ENCODE measurements at regions not wholly inside any gene's neighbourhood (a gene's known extent, or its start where the extent isn't known, plus 50 kb on each side); places are given as distances from the start of the nearest gene placed in this dataset.
"Not testable (repeated sequence)": the region's sequence is repeated elsewhere in the genome, so short reads cannot be mapped to it uniquely, and the experiment has no call there.

GRCh38 chr5:163889369-163889768, 383.9 kb downstream of the MAT2B start:
- DNase-seq = no peak

GRCh38 chr5:163890261-163890660, 384.8 kb downstream of the MAT2B start:
- no peak for DNase-seq

- no peak for DNase-seq
These were observed 387.9 kb downstream of the MAT2B start for GRCh38 chr5:163893281-163893680.

- no peak for DNase-seq
These were observed 389.2 kb downstream of the MAT2B start for GRCh38 chr5:163894645-163895044.

- DNase-seq = no peak
These were observed 393.5 kb downstream of the MAT2B start for GRCh38 chr5:163898873-163899272.

DNA sequence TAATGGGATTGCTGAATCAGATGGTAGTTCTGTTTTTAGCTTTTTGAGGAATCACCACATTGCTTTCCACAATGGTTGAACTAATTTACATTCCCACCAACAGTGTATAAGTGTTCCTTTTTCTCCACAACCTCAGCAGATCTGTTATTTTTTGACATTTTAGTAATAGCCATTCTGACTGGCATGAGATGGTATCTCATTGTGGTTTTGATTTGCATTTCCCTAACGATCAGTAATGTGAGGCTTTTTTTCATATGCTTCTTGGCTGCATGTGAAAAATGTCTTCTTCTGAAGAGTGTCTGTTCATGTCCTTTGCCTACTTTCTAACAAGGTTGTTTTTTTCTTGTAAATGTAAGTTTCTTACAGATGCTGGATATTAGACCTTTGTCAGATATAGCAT, 402.4 kb downstream of the MAT2B start:
- not testable (repeated sequence) for DNase-seq

DNA sequence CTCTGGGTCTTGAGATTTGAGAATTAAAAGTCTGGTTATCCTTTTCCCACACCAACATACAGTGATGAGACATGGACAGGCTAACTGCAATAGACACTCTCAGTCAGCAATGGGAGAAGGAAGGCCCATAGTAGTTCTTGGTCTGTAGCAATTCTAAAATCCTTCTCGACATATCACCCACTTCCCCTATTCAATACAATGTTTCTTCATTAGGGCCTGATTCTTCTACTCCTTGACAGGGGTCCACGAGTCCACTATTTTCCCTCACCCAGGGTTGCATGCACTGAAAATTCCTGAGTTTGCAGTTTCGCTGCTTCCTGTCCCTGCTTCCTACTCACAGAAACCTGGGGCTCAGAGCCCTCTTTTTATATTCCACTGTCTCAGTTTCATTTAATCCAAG, 402.8 kb downstream of the MAT2B start:
- DNase-seq = no peak

GRCh38 chr5:163910226-163910625, 404.8 kb downstream of the MAT2B start:
- no peak for DNase-seq

DNA sequence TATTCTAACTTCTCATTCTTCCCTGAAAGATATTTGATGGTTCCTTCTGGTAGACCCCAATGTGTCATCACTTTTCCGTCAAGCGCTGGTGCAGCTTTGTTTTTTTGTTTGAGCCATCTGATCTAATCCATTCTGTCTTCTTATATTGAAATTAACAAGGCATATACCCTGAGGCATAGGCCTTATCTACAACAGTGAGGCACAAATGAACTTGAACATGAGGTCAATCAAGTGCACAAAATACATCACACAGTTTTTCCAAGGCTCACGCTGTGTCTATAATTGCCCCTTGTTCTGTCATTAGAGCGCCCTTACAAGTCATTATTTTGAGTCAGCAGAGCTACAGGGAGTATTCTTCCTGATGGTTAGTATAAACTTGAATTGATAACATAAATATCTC, 406.6 kb downstream of the MAT2B start:
- no peak for DNase-seq

DNA sequence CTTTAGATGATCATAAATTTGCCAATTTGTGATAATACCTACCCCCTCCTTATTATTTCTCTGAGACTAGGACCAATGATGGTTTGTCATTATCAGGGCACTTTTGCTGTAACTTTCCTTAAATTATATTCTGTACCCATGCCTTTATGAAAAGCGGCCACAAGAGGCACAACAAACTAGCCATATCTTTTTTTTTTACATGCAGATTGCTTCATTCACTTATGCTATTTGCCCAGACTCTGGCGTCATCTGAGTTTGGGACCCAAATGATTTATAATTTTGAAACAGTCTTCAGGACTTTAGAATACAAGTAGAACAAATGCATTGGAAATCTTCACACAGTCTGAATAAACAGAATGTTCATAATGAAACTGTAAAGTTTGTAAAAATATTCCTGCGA, 408.1 kb downstream of the MAT2B start:
- DNase-seq = no peak

DNA sequence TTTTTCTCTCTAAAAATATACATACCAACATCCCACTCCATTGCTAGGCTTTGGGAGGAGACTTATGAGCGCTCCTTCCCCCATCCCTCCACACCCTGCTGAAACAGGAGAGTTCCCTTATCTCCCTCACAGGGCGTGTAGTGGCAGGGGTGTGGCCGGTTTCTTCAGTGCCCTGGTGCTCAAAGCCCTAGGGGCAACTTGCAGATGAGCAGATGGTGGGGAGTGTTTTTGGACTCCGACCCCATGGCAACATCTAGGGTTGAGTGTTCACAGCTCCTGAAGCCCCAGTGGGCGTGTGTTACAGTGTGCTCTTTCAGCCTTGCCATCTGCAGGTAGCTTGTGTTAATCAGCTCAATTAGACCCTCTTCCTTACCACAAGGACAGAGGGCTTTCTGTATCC, 409.5 kb downstream of the MAT2B start:
- no peak for DNase-seq

DNA sequence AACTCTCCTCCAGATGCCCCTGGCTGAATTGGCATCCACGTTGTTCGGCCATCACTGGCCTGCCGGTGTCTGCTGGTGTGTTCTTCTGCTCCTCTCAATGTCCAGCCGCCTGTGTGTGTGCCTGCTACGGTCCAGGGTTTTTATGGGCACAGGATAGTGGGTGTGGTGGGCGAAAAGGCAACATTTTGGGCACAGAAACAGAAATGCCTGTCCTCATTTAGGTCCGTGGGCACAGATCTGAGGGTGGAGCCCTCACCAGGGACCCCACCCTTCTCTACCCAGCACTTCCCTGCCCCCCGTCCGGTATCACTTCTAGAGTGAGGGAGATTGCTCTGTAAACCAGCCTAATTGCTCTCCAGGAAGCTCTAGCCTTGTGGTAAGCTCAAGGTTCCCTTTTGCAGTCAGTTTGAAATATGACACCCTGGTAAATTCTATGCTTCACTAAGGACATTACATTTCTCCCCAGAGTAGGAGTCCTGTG, 410.1 kb downstream of the MAT2B start:
- no peak for DNase-seq

DNA sequence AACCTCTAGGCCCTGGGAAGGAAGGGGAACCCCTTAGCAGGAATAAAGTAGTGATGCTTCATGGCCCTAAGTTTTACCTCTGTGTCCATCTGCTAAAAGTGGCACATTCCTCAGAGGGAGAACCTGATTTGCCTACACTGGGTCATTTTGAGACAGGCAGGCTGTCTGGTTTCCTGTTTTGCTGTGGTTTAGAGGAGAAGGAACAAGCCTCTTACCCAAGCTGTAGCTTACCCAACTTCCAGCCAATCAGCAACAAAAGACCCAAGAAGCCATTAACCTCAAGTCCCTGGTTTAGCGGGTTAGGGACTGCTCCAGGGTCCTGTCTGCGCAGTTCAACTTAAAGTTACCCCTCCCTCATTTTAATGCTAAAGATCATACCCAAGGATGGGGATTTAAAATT, 411.0 kb downstream of the MAT2B start:
- no peak for DNase-seq

DNA sequence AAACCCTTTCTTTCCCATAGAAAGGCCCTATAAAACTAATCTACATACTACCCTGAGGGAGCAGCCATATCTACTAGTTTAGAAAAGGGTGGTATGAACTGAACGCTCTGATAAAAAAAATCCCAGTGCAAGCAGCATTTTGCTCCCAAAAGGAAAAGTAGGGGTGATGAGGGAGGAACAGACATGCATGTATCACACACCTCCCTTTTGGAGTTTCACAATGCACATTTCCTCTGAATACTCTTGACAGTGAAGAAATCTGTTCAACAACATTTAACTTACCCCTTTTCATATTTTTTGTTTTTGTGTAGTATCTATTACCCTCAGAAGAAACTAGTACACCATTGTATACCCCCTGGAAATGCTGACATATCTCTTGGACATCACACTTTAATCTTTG, 411.4 kb downstream of the MAT2B start:
- no peak for DNase-seq

DNA sequence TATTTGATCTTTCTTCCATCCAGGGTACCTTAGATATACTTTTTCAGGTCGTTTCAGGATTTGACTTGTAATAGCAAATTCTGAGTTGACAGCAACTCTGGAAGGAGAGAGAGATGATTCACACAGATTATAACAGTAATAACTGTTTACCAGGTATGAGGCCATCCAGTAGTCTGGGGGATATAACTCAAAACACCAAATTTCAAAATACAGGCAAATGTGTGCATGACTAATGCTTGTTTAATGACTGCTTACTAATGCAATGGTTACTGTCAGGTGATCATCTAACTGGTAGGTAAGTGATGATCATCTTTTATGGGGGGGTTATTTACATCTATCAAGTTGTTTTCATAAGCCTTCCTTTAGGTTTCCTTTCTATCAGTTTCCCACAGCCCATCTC, 412.3 kb downstream of the MAT2B start:
- DNase-seq = no peak

DNA sequence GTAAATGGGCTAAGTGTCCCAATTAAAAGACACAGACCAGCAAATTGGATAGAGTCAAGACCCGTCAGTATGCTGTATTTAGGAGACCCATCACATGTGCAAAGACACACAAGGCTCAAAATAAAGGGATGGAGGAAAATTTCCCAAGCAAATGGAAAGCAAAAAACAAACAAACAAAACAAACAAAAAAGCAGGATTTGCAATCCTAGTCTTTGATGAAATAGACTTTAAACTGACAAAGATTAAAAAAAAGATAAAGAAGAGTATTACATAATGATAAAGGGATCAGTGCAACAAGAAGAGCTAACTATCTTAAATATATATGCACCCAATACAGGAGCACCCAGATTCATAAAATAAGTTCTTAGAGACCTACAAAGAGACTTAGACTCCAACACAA, 429.6 kb downstream of the MAT2B start:
- DNase-seq = not testable (repeated sequence)

- DNase-seq = no peak
These were observed 433.2 kb downstream of the MAT2B start for GRCh38 chr5:163938595-163938994.

DNA sequence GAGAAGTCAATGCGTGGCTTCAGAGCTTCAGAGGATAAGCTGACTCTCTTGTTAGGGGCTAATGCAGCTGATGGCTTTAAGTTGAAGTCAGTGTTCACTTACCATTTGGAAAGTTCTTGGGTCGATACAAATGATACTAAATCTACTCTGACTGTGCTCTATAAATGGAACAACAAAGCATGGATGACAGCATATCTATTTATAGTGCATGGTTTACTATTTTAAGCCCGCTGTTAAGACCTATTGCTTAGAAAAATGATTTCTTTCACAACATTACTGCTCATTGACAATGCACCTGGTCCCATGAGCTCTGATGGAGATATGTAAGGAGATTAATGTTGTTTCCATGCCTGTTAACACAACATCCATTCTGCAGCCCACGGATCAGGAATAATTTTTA, 435.7 kb downstream of the MAT2B start:
- no peak for DNase-seq

GRCh38 chr5:163943546-163943945, 438.1 kb downstream of the MAT2B start:
- no peak for DNase-seq

- DNase-seq = no peak
These were observed 439.3 kb downstream of the MAT2B start for GRCh38 chr5:163944738-163945137.

GRCh38 chr5:163947848-163948666, 442.6 kb downstream of the MAT2B start:
- DNase-seq = no peak

DNA sequence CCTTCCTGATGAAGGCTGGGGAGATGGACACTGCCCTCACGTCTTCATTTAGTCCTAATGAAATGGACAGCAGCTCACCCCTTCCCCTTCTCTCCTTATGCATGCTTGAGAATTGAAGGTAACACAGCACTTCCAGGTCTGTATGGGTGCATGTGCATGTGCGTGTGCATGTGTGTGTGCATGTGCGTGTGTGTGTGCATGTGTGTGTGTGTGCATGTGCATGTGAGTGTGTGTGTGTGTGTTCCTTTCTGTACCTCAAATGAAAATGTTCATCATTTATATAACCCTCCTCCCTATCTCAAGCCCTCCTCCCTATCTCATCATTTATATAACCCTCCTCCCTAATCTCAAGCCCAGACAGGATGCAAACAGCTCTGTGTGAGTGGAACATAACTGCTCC, 444.8 kb downstream of the MAT2B start:
- DNase-seq = no peak

- no peak for DNase-seq
These were observed 445.6 kb downstream of the MAT2B start for GRCh38 chr5:163951069-163951468.

GRCh38 chr5:163953901-163954300, 448.5 kb downstream of the MAT2B start:
- DNase-seq = no peak

DNA sequence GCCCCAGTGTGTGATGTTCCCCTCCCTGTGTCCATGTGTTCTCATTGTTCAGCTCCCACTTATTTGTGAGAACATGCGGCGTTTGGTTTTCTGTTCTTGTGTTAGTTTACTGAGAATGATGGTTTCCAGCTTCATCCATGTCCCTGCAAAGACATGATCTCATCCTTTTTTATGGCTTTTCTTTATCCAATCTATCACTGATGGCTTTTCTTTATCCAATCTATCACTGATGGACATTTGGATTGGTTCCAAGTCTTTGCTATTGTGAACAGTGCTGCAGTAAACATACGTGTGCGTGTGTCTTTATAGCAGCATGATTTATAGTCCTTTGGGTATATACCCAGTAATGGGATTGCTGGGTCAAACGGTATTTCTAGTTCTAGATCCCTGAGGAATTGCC, 455.8 kb downstream of the MAT2B start:
- DNase-seq = not testable (repeated sequence)

Data from right hindlimb (tissue), 1 donor.